Neural cell (in vitro differentiated cells): ENCODE measurements at regions not wholly inside any gene's neighbourhood (a gene's known extent, or its start where the extent isn't known, plus 50 kb on each side); places are given as distances from the start of the nearest gene placed in this dataset.

ENCODE experiments used
- H2AFZ ChIP-seq: fragments of 200-600, 300-800 bp; sonication (generic), shearing (Covaris generic); 2 replicates; pipeline ENCODE4 v1.6.0; 2014; ENCODE audit warnings: low read depth, mild to moderate bottlenecking, antibody characterized with exemption, low read length, moderate library complexity
- H3F3A ChIP-seq: fragments of 200-600 bp; shearing (Covaris generic); 2 replicates; pipeline ENCODE4 v1.6.1; 2016; ENCODE audit warnings: mild to moderate bottlenecking, moderate library complexity, mixed read lengths, antibody characterized with exemption, low read length; ENCODE audit not compliant: insufficient read depth, poor library complexity, severe bottlenecking
- H3K27ac ChIP-seq: fragments of 200-600, 300-800 bp; sonication (generic), shearing (Covaris generic); 2 replicates; pipeline ENCODE4 v1.5.1; 2014; ENCODE audit warnings: mild to moderate bottlenecking, low read length, moderate library complexity
- H3K27me3 ChIP-seq: fragments of 300-800, 200-600 bp; sonication (generic), shearing (Covaris generic); 2 replicates; pipeline ENCODE4 v1.6.0; 2014; ENCODE audit warnings: mild to moderate bottlenecking, low read depth, low read length, moderate library complexity; ENCODE audit not compliant: insufficient read depth
- H3K36me3 ChIP-seq: fragments of 300-800, 200-600 bp; sonication (generic), shearing (Covaris generic); 2 replicates; pipeline ENCODE4 v1.5.1; 2014; ENCODE audit warnings: mild to moderate bottlenecking, antibody characterized with exemption, low read length, moderate library complexity; ENCODE audit not compliant: insufficient read depth
- H3K4me2 ChIP-seq: fragments of 300-800, 200-600 bp; sonication (generic), shearing (Covaris generic); 2 replicates; pipeline ENCODE4 v1.6.0; 2014; ENCODE audit warnings: mild to moderate bottlenecking, low read length
- H3K4me3 ChIP-seq: fragments of 300-800, 200-600 bp; sonication (generic), shearing (Covaris generic); 2 replicates; pipeline ENCODE4 v1.5.1; 2014; ENCODE audit warnings: mild to moderate bottlenecking, low read length, moderate library complexity
- H3K79me2 ChIP-seq: fragments of 200-600 bp; shearing (Covaris generic); replicated peaks from 2 replicates; pipeline ENCODE4 v1.6.0; 2014; ENCODE audit warnings: mild to moderate bottlenecking, low read length, moderate library complexity; ENCODE audit not compliant: insufficient read depth
- H3K9ac ChIP-seq: fragments of 300-800, 200-600 bp; sonication (generic), shearing (Covaris generic); 2 replicates; pipeline ENCODE4 v1.6.1; 2016; ENCODE audit warnings: mild to moderate bottlenecking, low read length, mixed read lengths
- H3K9me2 ChIP-seq: fragments of 200-600 bp; shearing (Covaris generic); 2 replicates; pipeline ENCODE4 v1.6.1; 2016; ENCODE audit warnings: mild to moderate bottlenecking, low read length, mixed read lengths; ENCODE audit not compliant: insufficient read depth
- H3K9me3 ChIP-seq: fragments of 200-600, 300-800 bp; sonication (generic), shearing (Covaris generic); 2 replicates; pipeline ENCODE4 v1.6.1; 2016; ENCODE audit warnings: mild to moderate bottlenecking, mixed run types, low read length, moderate library complexity, mixed read lengths
- H4K20me1 ChIP-seq: fragments of 200-600 bp; shearing (Covaris generic); 2 replicates; pipeline ENCODE4 v1.6.1; 2016; ENCODE audit warnings: mild to moderate bottlenecking, mixed run types; ENCODE audit not compliant: insufficient read depth
- CTCF ChIP-seq: fragments of 450-650 bp; IDR thresholded peaks from 2 replicates; pipeline ENCODE4 v1.5.1; 2014; ENCODE audit warnings: antibody characterized with exemption, mild to moderate bottlenecking, moderate library complexity; ENCODE audit not compliant: poor library complexity, severe bottlenecking
- EP300 ChIP-seq: fragments of 450-650 bp; conservative IDR thresholded peaks from 2 replicates; pipeline ENCODE4 v1.6.1; 2014; ENCODE audit warnings: antibody characterized with exemption, mild to moderate bottlenecking, moderate library complexity; ENCODE audit not compliant: poor library complexity, severe bottlenecking
- EZH2 ChIP-seq: fragments of 200-600, 300-800 bp; shearing (Covaris generic), sonication (generic); IDR thresholded peaks from 2 replicates; pipeline ENCODE4 v1.6.1; 2014; ENCODE audit warnings: antibody characterized with exemption, low read length, borderline replicate concordance, mild to moderate bottlenecking; ENCODE audit not compliant: insufficient read depth, poor library complexity, severe bottlenecking
- MXI1 ChIP-seq: fragments of 450-650 bp; conservative IDR thresholded peaks from 2 replicates; pipeline ENCODE4 v1.6.1; 2014; ENCODE audit warnings: antibody characterized with exemption, mild to moderate bottlenecking; ENCODE audit not compliant: poor library complexity, severe bottlenecking
- POLR2AphosphoS5 ChIP-seq: IDR thresholded peaks from 2 replicates; pipeline ENCODE4 v1.6.1; 2012
- RAD21 ChIP-seq: fragments of 450-650 bp; conservative IDR thresholded peaks from 2 replicates; pipeline ENCODE4 v1.6.1; 2014; ENCODE audit warnings: antibody characterized with exemption, mild to moderate bottlenecking, moderate library complexity
- REST ChIP-seq: IDR thresholded peaks from 2 replicates; pipeline ENCODE4 v1.6.1; 2012; ENCODE audit warnings: borderline replicate concordance
- SMC3 ChIP-seq: fragments of 450-650 bp; conservative IDR thresholded peaks from 2 replicates; pipeline ENCODE4 v1.6.1; 2014; ENCODE audit warnings: antibody characterized with exemption, mild to moderate bottlenecking, moderate library complexity; ENCODE audit not compliant: poor library complexity
- TAF1 ChIP-seq: IDR thresholded peaks from 2 replicates; pipeline ENCODE4 v1.6.1; 2012; ENCODE audit warnings: low read depth

- TF ChIP-seq EP300 (no peak), TAF1 (no peak), EZH2 (no peak), RAD21 (no peak), SMC3 (no peak), POLR2AphosphoS5 (no peak), CTCF (no peak), REST (no peak), MXI1 (no peak)
- Histone ChIP-seq H4K20me1 (no peaks in the 10 kb centered on the region), H3K9me2 (no peaks in the 10 kb centered on the region), H3K9me3 (no peaks in the 10 kb centered on the region), H3K36me3 (no peaks in the 10 kb centered on the region), H3F3A (no peaks in the 10 kb centered on the region), H3K79me2 (no peaks in the 10 kb centered on the region), H2AFZ (no peak overlapping the region), H3K4me3 (no peak overlapping the region), H3K27ac (no peak overlapping the region), H3K27me3 (no peaks in the 10 kb centered on the region), H3K9ac (no peak overlapping the region), H3K4me2 (no peak overlapping the region)
Observed at GRCh38 chr3:162391301-162391700, 894.7 kb downstream of the OTOL1 start.

GRCh38 chr3:162395496-162395895 lies 898.9 kb downstream of the OTOL1 start:
- no peaks in the 10 kb centered on the region for H3K9me2 ChIP-seq
- H3K4me2 ChIP-seq: no peak overlapping the region
- H3K9ac ChIP-seq: no peak overlapping the region
- TF ChIP-seq CTCF (no peak), EP300 (no peak), SMC3 (no peak), EZH2 (no peak), RAD21 (no peak), MXI1 (no peak), TAF1 (no peak), POLR2AphosphoS5 (no peak), REST (no peak)
- H2AFZ ChIP-seq: no peak overlapping the region
- no peaks in the 10 kb centered on the region for H3K27me3 ChIP-seq
- no peak overlapping the region for H3K4me3 ChIP-seq
- H3K9me3 ChIP-seq: no peaks in the 10 kb centered on the region
- no peaks in the 10 kb centered on the region for H3K36me3 ChIP-seq
- no peaks in the 10 kb centered on the region for H3F3A ChIP-seq
- H4K20me1 ChIP-seq: no peaks in the 10 kb centered on the region
- H3K79me2 ChIP-seq: no peaks in the 10 kb centered on the region
- no peak overlapping the region for H3K27ac ChIP-seq
